ENCODE measurements at regions not wholly inside any gene's neighbourhood (a gene's known extent, or its start where the extent isn't known, plus 50 kb on each side); places are given as distances from the start of the nearest gene placed in this dataset.
A peak's percentile ranks its signal among the peaks of the same experiment; 100 is the strongest.

GRCh38 chr6:138550346-138550767 is 51.1 kb upstream of the NHSL1 start:
- DNase-seq (ENCODE audit: low spot score) = no peak

DNA sequence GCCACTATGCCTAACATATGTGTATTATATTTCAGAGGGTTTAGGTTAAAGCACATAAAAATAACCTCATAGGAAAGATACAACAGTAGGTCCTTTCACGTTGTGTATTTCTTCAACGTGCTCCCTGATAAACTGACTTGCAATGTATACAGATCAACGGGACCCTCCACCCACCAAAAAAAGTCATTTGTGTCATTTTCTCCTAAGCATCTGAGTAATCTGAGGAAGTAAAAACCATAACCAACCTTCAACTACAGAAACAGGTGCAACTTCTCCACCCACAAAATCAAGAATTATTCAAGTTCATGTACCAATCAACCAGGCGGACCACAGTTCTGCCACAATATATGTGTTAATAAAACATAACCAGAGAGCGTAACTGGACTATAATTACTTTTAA is 54.9 kb upstream of the NHSL1 start:
- no peak for DNase-seq (ENCODE audit: low spot score)

- DNase-seq (ENCODE audit: low spot score) = no peak
These were observed 56.2 kb upstream of the NHSL1 start for GRCh38 chr6:138555421-138555988.

DNA sequence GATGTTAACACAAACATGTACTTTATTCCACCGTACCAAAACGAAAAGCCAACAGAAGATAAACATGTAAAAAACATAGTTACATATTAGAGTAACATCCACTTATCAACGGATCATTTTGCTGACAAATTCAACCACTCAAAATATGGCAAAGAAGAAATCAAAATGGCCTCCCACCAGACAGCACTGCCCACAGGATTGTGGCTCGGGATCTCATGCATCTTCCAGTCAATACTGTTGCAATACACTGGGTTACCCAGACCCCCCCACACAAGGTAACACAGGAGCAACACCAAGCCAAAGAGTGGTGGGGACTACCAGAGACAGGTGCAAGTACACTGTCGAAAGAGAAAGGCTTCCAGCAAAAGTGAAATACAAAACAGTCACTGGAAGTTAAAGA is 57.9 kb upstream of the NHSL1 start:
- DNase-seq (ENCODE audit: low spot score) = no peak

DNA sequence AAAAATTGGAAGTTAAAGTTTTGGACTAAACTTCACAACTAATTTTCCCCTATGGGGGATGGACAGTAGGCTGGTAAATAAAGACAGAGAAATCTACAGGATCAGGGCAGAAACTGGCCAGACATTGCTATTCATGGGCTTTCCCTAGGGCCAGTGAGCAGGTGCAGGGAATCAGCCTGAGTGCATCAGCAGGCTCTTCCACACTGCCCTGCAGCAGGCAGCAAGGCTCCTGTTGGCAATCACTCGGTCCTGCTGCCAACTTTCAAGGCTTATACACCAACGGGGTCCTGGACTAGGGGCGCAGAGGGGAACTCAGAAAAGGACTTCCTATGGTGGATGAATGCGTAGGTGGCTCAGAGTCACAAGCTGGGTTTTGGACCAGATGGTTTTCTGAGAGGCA is 59.8 kb upstream of the NHSL1 start:
- no peak for DNase-seq (ENCODE audit: low spot score)

GRCh38 chr6:138560130-138560860 is 61.0 kb upstream of the NHSL1 start:
- no peak for DNase-seq (ENCODE audit: low spot score)

DNA sequence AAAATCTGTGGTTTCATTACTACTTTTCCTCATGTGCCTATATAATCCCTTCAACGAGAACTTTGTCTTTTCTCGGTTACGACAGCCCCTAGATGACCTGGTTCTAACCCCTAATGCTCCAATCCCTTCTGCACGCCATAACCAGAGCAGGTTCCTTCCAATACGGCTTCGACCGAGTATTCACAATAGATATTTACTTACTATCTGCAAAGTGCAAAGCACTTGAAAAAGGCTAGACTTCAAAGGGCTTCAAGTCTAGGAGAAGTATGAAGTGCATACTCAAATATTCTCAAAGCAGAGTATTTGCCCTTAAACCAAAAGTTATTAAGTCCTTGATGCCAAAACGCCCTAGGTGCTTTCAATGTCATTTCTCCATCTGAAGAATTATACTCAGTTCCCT is 63.4 kb upstream of the NHSL1 start:
- DNase-seq (ENCODE audit: low spot score) = no peak

DNA sequence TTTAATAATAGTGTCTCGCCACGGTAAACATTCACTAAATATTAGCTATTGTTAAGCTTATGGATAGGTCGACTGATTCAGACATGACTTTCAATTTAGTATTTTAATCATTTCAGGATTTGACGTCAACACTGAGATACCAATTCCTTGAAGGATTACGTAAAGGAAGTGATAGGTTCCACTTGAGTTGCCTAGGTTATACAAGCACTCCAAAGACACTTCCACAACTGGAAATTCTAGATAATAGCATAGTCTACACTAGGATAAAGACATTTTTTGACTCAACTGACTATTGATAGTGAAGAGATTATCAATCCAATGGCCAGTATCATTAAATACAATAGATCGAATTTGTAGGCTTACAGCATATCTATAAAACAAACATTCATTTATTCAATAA is 63.9 kb upstream of the NHSL1 start:
- no peak for DNase-seq (ENCODE audit: low spot score)

DNA sequence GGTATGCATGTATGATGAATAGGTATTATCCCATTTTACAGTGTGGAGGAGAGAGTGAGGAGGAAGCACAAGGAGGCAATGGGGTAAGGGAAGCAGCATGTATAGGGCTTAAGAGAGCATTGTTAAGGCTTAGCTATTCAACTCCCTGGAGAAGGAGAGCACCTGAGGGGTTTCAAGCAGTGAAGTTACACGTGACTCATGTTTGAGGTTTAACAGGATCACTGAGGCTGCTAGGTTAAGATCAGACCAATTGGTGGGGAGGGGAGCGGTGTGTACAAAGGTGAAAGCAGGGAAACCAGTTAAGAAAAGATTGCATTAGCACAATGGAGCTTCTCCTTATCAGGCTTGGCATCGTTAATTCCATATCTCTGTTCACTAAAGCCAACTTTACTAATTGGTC is 64.4 kb upstream of the NHSL1 start:
- DNase-seq (ENCODE audit: low spot score) = no peak

DNA sequence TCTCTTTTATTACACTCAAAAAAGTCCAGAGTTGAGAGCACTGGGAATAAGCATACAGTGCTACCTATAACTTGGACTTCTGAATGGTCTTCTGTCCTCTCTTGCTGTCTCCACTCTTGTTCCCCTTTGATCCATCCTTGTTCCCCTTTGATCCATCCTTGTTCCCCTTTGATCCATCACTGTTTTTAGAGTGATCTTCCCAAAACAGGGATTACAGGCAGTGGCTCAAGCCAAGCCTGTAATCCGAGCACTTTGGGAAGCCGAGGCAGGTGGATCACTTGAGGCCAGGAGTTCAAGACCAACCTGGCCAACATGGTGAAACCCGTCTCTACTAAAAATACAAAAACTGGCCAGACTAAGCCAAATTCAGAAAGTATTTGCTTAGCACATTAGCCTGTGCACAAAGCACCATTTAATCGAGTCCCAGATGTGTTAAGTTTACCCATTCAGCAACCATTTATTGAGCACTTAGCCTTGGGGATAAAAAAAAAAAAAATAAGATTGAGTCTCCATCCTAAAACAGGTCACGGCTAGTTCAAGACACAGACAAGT is 65.0 kb upstream of the NHSL1 start:
- no peak for DNase-seq (ENCODE audit: low spot score)

DNA sequence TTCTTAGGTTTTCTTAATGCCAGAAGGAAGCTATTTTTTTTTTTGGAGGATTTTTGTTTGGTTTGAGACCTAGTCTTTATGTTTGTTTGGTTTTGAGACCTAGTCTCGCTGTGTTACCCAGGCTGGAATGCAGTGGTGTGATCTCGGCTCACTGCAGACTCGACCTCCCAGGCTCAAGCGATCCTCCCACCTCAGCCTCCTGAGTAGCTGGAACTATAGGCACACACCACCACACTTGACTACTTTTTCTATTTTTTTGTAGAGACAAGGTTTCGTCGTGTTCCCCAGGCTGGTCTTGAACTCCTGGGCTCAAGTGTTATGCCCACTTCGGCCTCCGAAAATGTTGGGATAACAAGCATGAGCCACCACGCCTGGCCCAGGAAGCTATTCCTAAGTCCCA is 67.8 kb upstream of the NHSL1 start:
- DNase-seq (ENCODE audit: low spot score) = no peak

- peak; percentile 60 for DNase-seq (ENCODE audit: low spot score)
These were observed 69.7 kb upstream of the NHSL1 start for GRCh38 chr6:138568997-138569396.

- DNase-seq (ENCODE audit: low spot score) = peak; percentile 40
These were observed 70.3 kb upstream of the NHSL1 start for GRCh38 chr6:138569554-138569953.

DNA sequence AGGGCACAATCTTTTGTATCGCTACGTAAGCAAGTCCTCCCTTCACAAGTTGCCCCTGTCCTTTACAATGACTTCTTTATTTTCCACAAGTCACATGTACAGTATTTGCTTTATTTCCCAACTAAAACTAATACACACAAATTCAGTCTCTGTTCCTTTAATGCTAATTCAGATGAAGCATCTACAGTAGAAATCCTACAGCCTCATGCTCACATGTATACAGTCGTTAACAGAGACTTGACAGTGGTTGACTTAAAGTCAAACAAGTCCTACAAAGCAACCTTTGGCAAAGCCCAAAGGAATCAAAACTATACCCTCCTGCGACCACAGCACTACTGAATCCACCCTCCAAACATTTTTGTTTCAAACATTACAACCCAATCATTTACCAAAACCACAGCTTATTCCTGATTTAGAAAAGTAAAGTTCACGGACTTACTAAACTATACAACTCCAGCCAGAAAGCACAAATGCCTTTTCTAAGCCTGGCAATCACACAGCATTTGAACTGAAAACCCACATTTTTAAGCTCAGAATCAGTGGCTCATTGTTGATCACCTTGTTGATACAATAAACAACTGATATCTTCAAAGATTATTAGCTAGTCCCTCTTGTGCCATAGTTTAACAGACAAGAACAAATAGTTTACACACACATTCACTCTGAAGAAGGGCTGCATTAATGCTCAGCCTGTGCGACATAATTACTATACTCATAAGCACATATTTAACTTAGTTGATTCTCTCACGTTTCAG is 70.9 kb upstream of the NHSL1 start:
- DNase-seq (ENCODE audit: low spot score) = peak; percentile 63

- no peak for DNase-seq (ENCODE audit: low spot score)
These were observed 71.4 kb upstream of the NHSL1 start for GRCh38 chr6:138570725-138571029.

DNA sequence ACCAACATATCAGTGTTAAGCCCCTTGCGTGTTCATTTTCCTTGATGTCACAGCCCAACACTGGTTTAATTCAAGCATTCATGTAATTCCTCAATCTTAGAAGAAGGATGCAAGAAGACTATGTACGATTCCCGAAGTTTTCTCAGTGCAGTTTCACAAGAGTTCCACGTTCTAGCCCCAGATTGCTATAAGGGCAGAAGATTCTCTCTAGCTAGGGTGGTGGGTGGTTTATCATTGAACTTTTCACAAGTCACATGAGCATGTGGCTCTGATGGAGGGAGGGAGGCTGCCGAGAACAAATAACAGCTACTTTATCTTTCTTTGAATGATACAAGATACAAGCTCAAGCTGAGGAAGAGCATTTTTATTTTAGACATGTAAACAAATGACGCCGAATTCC is 71.9 kb upstream of the NHSL1 start:
- DNase-seq (ENCODE audit: low spot score) = peak; percentile 46

- peak; percentile 62 for DNase-seq (ENCODE audit: low spot score)
These were observed 72.4 kb upstream of the NHSL1 start for GRCh38 chr6:138571585-138572166.

- peak; percentile 82 for DNase-seq (ENCODE audit: low spot score)
These were observed 73.0 kb upstream of the NHSL1 start for GRCh38 chr6:138572167-138572875.

GRCh38 chr6:138572885-138573284 is 73.6 kb upstream of the NHSL1 start:
- DNase-seq (ENCODE audit: low spot score) = peak; percentile 15

DNA sequence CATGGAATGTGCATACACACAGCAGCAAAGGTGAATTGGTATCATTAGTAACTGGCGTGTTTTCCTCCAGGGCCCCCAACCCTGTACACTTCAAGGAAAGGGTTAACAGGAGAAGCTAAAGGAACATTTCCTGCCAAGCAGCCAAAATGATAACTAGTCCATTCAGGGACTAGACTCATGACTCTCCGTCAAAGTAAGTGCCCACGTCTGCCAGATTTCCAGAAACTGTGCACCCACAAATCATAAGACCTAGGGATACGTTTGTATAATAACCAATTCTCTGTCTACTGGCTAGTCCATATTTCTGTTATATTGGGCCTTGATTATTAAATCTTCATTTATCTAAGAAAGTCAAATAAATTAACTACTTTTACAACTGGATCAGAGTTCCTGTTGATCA is 76.0 kb upstream of the NHSL1 start:
- DNase-seq (ENCODE audit: low spot score) = no peak

DNA sequence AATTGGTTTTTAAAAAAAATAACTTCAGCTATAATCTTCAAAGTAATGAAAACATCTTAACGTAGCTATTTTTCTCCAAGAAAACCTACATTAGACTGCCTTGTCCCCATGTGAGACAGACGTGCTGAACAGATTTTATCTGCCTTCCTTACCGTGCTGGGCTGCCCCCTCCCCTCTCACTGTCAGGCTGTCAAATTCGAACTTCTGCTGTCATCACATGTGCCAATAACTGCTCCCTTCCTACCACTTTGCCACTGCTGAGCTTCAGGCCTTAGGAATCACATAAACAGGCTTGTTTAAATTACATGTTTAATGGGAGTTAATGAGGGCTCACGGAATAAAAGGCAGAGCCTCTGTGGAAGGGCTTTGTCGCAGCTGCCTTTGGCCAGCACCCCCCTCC is 77.0 kb upstream of the NHSL1 start:
- DNase-seq (ENCODE audit: low spot score) = peak; percentile 14

Measured in cerebellar cortex (tissue), 1 donor.